ENCODE measurements at regions not wholly inside any gene's neighbourhood (a gene's known extent, or its start where the extent isn't known, plus 50 kb on each side); places are given as distances from the start of the nearest gene placed in this dataset.
"Not testable (repeated sequence)": the region's sequence is repeated elsewhere in the genome, so short reads cannot be mapped to it uniquely, and the experiment has no call there.

DNA sequence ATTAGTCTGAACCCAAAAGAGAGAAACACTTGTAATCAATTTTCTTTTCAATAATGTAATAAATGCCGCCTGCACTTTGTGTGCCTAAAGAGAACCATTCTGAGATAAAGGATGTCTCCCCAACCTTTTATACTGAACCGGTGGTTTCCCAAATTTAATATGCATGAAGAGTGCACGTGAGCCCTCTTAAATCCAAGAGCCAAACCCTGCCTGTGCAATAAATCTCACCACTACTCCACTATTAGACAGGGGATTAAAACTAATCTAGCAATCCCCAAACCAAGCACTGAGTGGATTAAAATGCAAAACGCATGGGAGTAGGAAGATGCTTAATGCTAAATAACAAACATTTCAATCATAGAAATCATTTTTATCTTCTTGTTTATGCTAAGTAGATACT is 351.0 kb upstream of the PSMD7 start:
- no peaks in the 10 kb centered on the region for H3K36me3 Mint-ChIP-seq (ENCODE audit: low read depth, unreplicated experiment)
- no peak for DNase-seq (ENCODE audit: low spot score)
- H3K27ac Mint-ChIP-seq (ENCODE audit: unreplicated experiment), result no peak overlapping the region
- no peaks in the 10 kb centered on the region for H3K9me3 Mint-ChIP-seq (ENCODE audit: unreplicated experiment)
- H3K4me3 Mint-ChIP-seq (ENCODE audit: unreplicated experiment), result no peak overlapping the region
- TF ChIP-seq, protein P1, sequence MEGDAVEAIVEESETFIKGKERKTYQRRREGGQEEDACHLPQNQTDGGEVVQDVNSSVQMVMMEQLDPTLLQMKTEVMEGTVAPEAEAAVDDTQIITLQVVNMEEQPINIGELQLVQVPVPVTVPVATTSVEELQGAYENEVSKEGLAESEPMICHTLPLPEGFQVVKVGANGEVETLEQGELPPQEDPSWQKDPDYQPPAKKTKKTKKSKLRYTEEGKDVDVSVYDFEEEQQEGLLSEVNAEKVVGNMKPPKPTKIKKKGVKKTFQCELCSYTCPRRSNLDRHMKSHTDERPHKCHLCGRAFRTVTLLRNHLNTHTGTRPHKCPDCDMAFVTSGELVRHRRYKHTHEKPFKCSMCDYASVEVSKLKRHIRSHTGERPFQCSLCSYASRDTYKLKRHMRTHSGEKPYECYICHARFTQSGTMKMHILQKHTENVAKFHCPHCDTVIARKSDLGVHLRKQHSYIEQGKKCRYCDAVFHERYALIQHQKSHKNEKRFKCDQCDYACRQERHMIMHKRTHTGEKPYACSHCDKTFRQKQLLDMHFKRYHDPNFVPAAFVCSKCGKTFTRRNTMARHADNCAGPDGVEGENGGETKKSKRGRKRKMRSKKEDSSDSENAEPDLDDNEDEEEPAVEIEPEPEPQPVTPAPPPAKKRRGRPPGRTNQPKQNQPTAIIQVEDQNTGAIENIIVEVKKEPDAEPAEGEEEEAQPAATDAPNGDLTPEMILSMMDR (IDR thresholded peaks at IDR 0.05; ENCODE audit: unreplicated experiment), result no peak
- no peaks in the 10 kb centered on the region for H3K4me1 Mint-ChIP-seq (ENCODE audit: unreplicated experiment)
- H3K27me3 Mint-ChIP-seq (ENCODE audit: unreplicated experiment), result no peaks in the 10 kb centered on the region

DNA sequence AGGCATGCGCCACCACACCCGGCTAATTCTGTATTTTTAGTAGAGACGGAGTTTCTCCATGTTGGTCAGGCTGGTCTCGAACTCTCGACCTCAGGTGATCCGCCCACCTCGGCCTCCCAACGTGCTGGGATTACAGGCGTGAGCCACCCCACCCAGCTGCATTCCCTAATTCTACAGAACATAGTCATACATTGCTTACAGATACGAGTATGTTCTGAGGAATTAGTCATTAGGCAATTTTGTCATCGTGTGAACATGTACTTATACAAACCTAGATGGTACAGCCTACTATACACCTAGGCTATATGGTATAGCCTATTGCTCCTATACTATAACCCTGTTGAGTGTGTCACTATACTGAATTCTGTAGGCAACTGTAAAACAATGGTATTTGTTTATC is 353.4 kb upstream of the PSMD7 start:
- H3K36me3 Mint-ChIP-seq (ENCODE audit: low read depth, unreplicated experiment); H3K9me3 Mint-ChIP-seq (ENCODE audit: unreplicated experiment); DNase-seq (ENCODE audit: low spot score); H3K27me3 Mint-ChIP-seq (ENCODE audit: unreplicated experiment); H3K27ac Mint-ChIP-seq (ENCODE audit: unreplicated experiment); H3K4me3 Mint-ChIP-seq (ENCODE audit: unreplicated experiment); H3K4me1 Mint-ChIP-seq (ENCODE audit: unreplicated experiment): not testable (repeated sequence)

DNA sequence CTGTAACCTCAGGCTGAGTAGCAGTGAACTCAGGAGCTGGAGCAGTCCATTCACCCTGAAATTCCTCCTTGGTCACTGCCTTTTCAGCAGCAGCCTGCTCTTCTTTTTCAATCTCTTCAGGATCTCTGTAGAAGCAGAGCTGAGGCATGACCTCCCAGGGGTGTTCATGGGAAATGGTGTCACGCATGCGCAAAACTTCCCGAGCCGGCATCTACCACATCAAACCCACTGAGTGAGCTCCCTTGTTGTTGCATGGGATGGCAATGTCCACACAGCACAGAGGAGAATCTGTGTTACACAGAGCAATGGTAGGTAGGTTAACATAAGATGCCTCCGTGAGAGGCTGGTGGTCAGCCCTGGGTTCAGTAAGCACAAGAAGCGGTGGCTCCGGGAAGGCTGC is 355.8 kb upstream of the PSMD7 start:
- H3K4me1 Mint-ChIP-seq (ENCODE audit: unreplicated experiment); H3K9me3 Mint-ChIP-seq (ENCODE audit: unreplicated experiment); H3K27me3 Mint-ChIP-seq (ENCODE audit: unreplicated experiment); DNase-seq (ENCODE audit: low spot score); H3K36me3 Mint-ChIP-seq (ENCODE audit: low read depth, unreplicated experiment); H3K4me3 Mint-ChIP-seq (ENCODE audit: unreplicated experiment); H3K27ac Mint-ChIP-seq (ENCODE audit: unreplicated experiment): not testable (repeated sequence)

DNA sequence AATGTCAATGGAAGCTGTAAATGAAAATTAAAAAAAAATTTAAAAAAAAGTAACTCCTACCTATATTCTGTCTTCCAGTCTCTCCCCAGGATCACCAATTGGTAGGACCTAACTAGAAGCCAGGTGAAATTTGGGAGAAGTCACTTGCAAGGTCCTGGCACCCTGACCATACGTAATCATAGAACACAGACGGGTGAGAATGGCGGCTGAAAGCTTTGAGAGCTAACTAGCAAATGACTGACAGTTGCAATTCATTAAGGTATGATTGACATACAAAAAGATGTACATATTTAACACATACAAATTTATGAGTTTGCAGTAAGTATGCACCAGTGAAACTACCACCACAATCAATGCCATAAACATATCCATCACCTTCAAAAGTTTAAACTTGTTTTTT is 372.7 kb upstream of the PSMD7 start:
- H3K36me3 Mint-ChIP-seq (ENCODE audit: low read depth, unreplicated experiment), result no peaks in the 10 kb centered on the region
- peaks cover 1% of the 10 kb centered on the region for H3K27me3 Mint-ChIP-seq (ENCODE audit: unreplicated experiment)
- TF ChIP-seq, protein P1 (IDR thresholded peaks at IDR 0.05; ENCODE audit: unreplicated experiment), result no peak
- H3K4me3 Mint-ChIP-seq (ENCODE audit: unreplicated experiment), result no peak overlapping the region
- no peaks in the 10 kb centered on the region for H3K9me3 Mint-ChIP-seq (ENCODE audit: unreplicated experiment)
- H3K27ac Mint-ChIP-seq (ENCODE audit: unreplicated experiment), result no peak overlapping the region
- DNase-seq (ENCODE audit: low spot score), result no peak
- no peaks in the 10 kb centered on the region for H3K4me1 Mint-ChIP-seq (ENCODE audit: unreplicated experiment)

DNA sequence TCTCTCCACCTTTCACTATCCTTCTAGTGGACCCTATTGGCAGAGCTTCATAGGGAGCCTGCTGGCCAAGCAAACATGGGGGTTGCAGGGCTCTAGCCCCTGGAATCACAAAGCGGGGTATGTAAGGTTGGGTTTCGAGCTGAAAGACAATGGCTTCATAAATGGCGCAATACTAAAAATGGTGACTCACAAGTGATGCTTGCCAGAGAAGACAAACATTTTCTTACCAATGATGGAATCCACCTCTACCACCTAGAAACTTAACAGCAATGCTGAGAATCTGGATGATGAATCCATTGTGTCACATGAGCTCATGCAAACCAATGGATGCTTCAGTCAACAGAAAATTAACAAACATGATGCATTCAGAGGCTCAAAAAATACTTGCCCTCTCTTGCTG is 375.3 kb upstream of the PSMD7 start:
- DNase-seq (ENCODE audit: low spot score), result no peak
- no peaks in the 10 kb centered on the region for H3K9me3 Mint-ChIP-seq (ENCODE audit: unreplicated experiment)

DNA sequence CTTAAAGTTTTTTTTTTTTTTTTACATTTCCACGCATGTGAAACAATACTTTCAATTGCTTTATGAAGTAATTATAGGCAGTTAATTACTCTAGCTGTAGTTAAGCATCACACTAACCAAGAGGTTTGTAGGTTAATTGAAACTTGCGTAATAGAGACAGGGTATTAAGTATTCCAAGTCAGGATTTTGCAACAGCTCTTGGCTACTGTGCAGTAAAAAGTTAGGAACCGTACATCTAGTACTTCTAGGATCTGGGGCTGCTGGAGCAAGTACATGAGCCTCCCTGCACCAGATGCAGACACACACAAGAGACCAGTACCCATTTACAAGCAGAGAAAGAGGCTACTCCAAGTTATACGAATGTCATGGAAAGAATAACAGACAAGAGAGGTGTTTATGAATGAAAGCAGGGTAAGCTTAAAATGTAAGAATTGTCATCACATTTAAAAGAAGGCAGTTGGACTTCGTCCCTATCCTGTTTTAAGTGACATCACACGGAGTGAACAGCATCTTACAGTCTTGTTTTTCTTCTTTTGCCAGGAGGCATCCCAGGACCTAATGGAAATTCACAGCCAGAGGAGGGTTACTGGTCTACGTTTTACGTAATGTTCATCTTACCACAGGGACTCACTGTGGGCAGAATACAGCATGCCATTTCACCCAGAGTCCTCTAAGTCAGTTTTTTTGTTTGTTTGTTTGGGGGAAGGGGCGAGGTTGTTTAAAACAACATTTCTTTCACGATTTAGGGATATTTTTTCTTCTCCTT is 379.6 kb upstream of the PSMD7 start:
- Mint-ChIP-seq H3K27ac (ENCODE audit: unreplicated experiment) (no peak overlapping the region), H3K4me3 (ENCODE audit: unreplicated experiment) (no peak overlapping the region), H3K9me3 (ENCODE audit: unreplicated experiment) (no peaks in the 10 kb centered on the region), H3K4me1 (ENCODE audit: unreplicated experiment) (peaks cover 25% of the 10 kb centered on the region), H3K36me3 (ENCODE audit: low read depth, unreplicated experiment) (no peaks in the 10 kb centered on the region), H3K27me3 (ENCODE audit: unreplicated experiment) (peaks cover 1% of the 10 kb centered on the region)
- DNase-seq (ENCODE audit: low spot score), result no peak
- TF ChIP-seq, protein P1 (IDR thresholded peaks at IDR 0.05; ENCODE audit: unreplicated experiment), result no peak

More for the DNA sequence above, 375.3 kb upstream of the PSMD7 start:
- Mint-ChIP-seq H3K36me3 (ENCODE audit: low read depth, unreplicated experiment) (no peaks in the 10 kb centered on the region), H3K4me1 (ENCODE audit: unreplicated experiment) (no peaks in the 10 kb centered on the region), H3K4me3 (ENCODE audit: unreplicated experiment) (no peak overlapping the region), H3K27me3 (ENCODE audit: unreplicated experiment) (peaks cover 1% of the 10 kb centered on the region), H3K27ac (ENCODE audit: unreplicated experiment) (no peak overlapping the region)
- TF ChIP-seq, protein P1 (IDR thresholded peaks at IDR 0.05; ENCODE audit: unreplicated experiment), result no peak
